ENCODE measurements at regions not wholly inside any gene's neighbourhood (a gene's known extent, or its start where the extent isn't known, plus 50 kb on each side); places are given as distances from the start of the nearest gene placed in this dataset.

GRCh38 chr4:152155070-152155469 is 380.8 kb downstream of the FBXW7 start:
- H3K27ac ChIP-seq (ENCODE audit: low read depth, low read length): no peak overlapping the region
- H3K27me3 ChIP-seq (ENCODE audit: control insufficient read depth, low read length): no peaks in the 10 kb centered on the region; the same call in none of the 2 replicates
- H3K9me3 ChIP-seq (ENCODE audit: control insufficient read depth, insufficient read depth, low read length): no peaks in the 10 kb centered on the region
- TF ChIP-seq EZH2phosphoT487 (IDR thresholded peaks at IDR 0.05; ENCODE audit: borderline replicate concordance, low read length): no peak
- TF ChIP-seq CTCF (IDR thresholded peaks at IDR 0.05; ENCODE audit: low read depth, low read length, poor library complexity, severe bottlenecking): no peak
- no peak overlapping the region for H3K4me2 ChIP-seq (ENCODE audit: low read length)
- no peaks in the 10 kb centered on the region for H3K4me1 ChIP-seq (ENCODE audit: control insufficient read depth, low read length)
- H3F3A ChIP-seq (ENCODE audit: control insufficient read depth, insufficient read depth): no peaks in the 10 kb centered on the region
- H3K79me2 ChIP-seq (ENCODE audit: control insufficient read depth, low read length): no peaks in the 10 kb centered on the region
- H3K4me3 ChIP-seq (ENCODE audit: low read length): no peak overlapping the region
- H3K9me2 ChIP-seq (replicated peaks; ENCODE audit: control insufficient read depth, low read length): no peaks in the 10 kb centered on the region
- no peaks in the 10 kb centered on the region for H3K36me3 ChIP-seq (ENCODE audit: control insufficient read depth, low read length)
- no peaks in the 10 kb centered on the region for H4K20me1 ChIP-seq (ENCODE audit: control insufficient read depth, insufficient read depth, low read depth, low read length)

DNA sequence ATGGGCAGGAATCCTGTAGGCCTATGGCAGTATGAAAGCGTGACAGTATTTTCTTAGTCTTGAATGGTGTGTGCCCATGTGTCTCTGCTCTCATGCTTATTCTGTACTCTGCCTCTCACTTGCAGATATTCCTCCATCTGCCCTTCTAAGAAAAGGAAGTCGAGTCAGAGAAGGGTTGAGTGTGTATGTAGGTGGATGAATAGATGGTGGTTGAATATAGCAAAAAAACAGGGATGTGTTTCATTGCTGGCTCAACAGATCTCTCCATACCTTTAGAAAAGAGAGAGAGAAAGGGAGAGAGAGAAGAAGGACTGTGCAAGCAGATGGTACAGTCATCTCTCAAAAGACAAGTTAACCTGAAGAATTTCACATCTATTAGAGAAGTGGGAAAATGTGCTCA is 381.5 kb downstream of the FBXW7 start:
- H3K79me2 ChIP-seq (ENCODE audit: control insufficient read depth, low read length): no peaks in the 10 kb centered on the region
- H3K27ac ChIP-seq (ENCODE audit: low read depth, low read length): no peak overlapping the region
- H3K36me3 ChIP-seq (ENCODE audit: control insufficient read depth, low read length): no peaks in the 10 kb centered on the region
- no peak for TF ChIP-seq CTCF (IDR thresholded peaks at IDR 0.05; ENCODE audit: low read depth, low read length, poor library complexity, severe bottlenecking)
- no peak for TF ChIP-seq EZH2phosphoT487 (IDR thresholded peaks at IDR 0.05; ENCODE audit: borderline replicate concordance, low read length)
- no peaks in the 10 kb centered on the region for H4K20me1 ChIP-seq (ENCODE audit: control insufficient read depth, insufficient read depth, low read depth, low read length)
- H3K9me3 ChIP-seq (ENCODE audit: control insufficient read depth, insufficient read depth, low read length): no peaks in the 10 kb centered on the region
- no peaks in the 10 kb centered on the region; the same call in none of the 2 replicates for H3K27me3 ChIP-seq (ENCODE audit: control insufficient read depth, low read length)
- no peaks in the 10 kb centered on the region for H3K4me1 ChIP-seq (ENCODE audit: control insufficient read depth, low read length)
- H3K4me3 ChIP-seq (ENCODE audit: low read length): no peak overlapping the region
- no peaks in the 10 kb centered on the region for H3F3A ChIP-seq (ENCODE audit: control insufficient read depth, insufficient read depth)
- no peak overlapping the region for H3K4me2 ChIP-seq (ENCODE audit: low read length)
- no peaks in the 10 kb centered on the region for H3K9me2 ChIP-seq (replicated peaks; ENCODE audit: control insufficient read depth, low read length)

DNA sequence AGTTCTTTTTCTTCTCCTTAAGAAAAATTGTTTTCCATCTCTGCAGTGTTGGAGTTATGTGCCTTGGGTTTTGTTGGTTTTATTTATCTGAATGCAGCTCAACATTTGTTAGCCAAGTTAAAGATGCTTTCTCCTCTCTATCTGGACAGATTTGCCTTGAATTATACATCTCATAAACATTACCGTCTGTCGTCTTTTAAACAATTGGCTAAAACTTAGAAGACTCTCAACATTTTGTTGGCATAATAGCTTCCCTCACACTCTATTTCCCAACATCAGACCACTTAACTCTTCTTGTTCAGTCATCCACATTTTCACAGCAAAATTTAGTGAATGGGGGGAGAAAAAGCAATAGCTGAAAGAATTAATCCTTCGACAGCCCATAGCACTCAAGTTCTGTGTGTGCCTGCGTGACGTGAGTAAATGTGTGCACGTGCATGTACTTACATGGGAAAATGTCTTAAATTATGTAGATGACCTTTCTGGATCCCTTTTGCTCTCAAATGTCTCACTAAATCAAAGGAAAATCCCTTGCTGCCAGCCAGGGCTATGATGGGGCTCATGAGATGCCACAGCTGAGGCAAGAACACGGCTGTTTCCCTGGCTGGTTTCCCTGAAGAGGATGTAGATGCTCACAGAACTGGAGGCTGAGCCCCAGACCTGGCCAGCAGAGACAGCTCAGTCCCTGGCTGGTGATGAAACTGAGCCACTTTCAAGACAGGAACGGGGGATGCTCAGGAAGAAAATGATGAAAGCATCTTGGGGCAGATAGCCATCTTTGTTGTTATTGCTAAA is 382.2 kb downstream of the FBXW7 start:
- Histone ChIP-seq H3K27me3 (ENCODE audit: control insufficient read depth, low read length) (no peaks in the 10 kb centered on the region; the same call in 1 of the 2 replicates), H3K4me2 (ENCODE audit: low read length) (no peak overlapping the region)

More for the DNA sequence above, 382.2 kb downstream of the FBXW7 start:
- Histone ChIP-seq H3K4me1 (ENCODE audit: control insufficient read depth, low read length) (no peaks in the 10 kb centered on the region), H3K9me3 (ENCODE audit: control insufficient read depth, insufficient read depth, low read length) (no peaks in the 10 kb centered on the region), H3K9me2 (replicated peaks; ENCODE audit: control insufficient read depth, low read length) (no peaks in the 10 kb centered on the region), H3F3A (ENCODE audit: control insufficient read depth, insufficient read depth) (no peaks in the 10 kb centered on the region), H4K20me1 (ENCODE audit: control insufficient read depth, insufficient read depth, low read depth, low read length) (no peaks in the 10 kb centered on the region), H3K36me3 (ENCODE audit: control insufficient read depth, low read length) (no peaks in the 10 kb centered on the region), H3K4me3 (ENCODE audit: low read length) (no peak overlapping the region), H3K27ac (ENCODE audit: low read depth, low read length) (no peak overlapping the region), H3K79me2 (ENCODE audit: control insufficient read depth, low read length) (no peaks in the 10 kb centered on the region)
- no peak for TF ChIP-seq CTCF (IDR thresholded peaks at IDR 0.05; ENCODE audit: low read depth, low read length, poor library complexity, severe bottlenecking)
- TF ChIP-seq EZH2phosphoT487 (IDR thresholded peaks at IDR 0.05; ENCODE audit: borderline replicate concordance, low read length): no peak

All from DOHH2 (cell line).